T-cell (primary cell): ENCODE measurements at regions not wholly inside any gene's neighbourhood (a gene's known extent, or its start where the extent isn't known, plus 50 kb on each side); places are given as distances from the start of the nearest gene placed in this dataset.

Experiments
- ATAC-seq, 4 experiments: fragments of 200-7000 bp in 3 of 4; fragments of 150-1000 bp in 1 of 4; cut with Tn5 transposase; replicated peaks in 1 of 4; 1 replicate in 3 of 4; 2 replicates in 1 of 4; pipeline ENCODE4 v1.10.0; 2021; ENCODE audit warnings: moderate library complexity in 3 of 4, mild to moderate bottlenecking in 2 of 4, moderate number of reproducible peaks in 1 of 4
- CTCF ChIA-PET, 2 donors: fragments of 300-600 bp; sonication (Branson Sonifier 250); formaldehyde crosslinking; loops; one replicate each; lab custom pipeline; 2022; ENCODE audit warnings: antibody characterized with exemption in 2 of 2; lab: Charles Lee
- POLR2A ChIA-PET, 2 donors: fragments of 300-600 bp; sonication (Branson Sonifier 250); formaldehyde crosslinking; loops; one replicate each; lab custom pipeline; 2022; ENCODE audit warnings: antibody characterized with exemption in 2 of 2; lab: Charles Lee
- DNase-seq, 35 experiments: peaks; one replicate each; pipeline versions ENCODE4 v3.0.0 to v3.0.0-alpha.2; 2013 to 2023
- H3K27ac ChIP-seq: one replicate; pipeline ENCODE4 v1.5.1; 2013; ENCODE audit warnings: low read length
- H3K27me3 ChIP-seq, 2 experiments: replicated peaks in 1 of 2; 1 replicate in 1 of 2; 2 replicates in 1 of 2; pipeline versions ENCODE4 v1.6.1 to v1.7.0; 2013; ENCODE audit warnings: low read length in 1 of 2, mixed read lengths in 1 of 2; ENCODE audit not compliant: control insufficient read depth in 2 of 2, insufficient read depth in 2 of 2; ENCODE audit errors: extremely low read depth in 1 of 2
- H3K36me3 ChIP-seq, 2 donors: 1 replicate in 1 of 2; 2 replicates in 1 of 2; pipeline versions ENCODE4 v1.6.1 to v1.7.0; 2013; ENCODE audit warnings: low read length in 1 of 2; ENCODE audit not compliant: control insufficient read depth in 2 of 2, insufficient read depth in 1 of 2; ENCODE audit errors: extremely low read depth in 1 of 2
- H3K4me1 ChIP-seq, 2 experiments: 1 replicate in 1 of 2; 2 replicates in 1 of 2; pipeline versions ENCODE4 v1.6.1 to v1.7.0; 2013; ENCODE audit warnings: low read length in 2 of 2, mixed read lengths in 1 of 2; ENCODE audit not compliant: insufficient read depth in 2 of 2, control insufficient read depth in 1 of 2; ENCODE audit errors: extremely low read depth in 1 of 2
- H3K4me3 ChIP-seq, 2 donors: 1 replicate in 1 of 2; 2 replicates in 1 of 2; pipeline versions ENCODE4 v1.5.1 to v1.7.0; 2013; ENCODE audit warnings: mild to moderate bottlenecking in 2 of 2, low read length in 1 of 2, moderate library complexity in 1 of 2; ENCODE audit not compliant: control insufficient read depth in 1 of 2; ENCODE audit errors: extremely low read depth in 1 of 2
- H3K9me3 ChIP-seq: 2 replicates; pipeline ENCODE4 v1.7.0; 2013
- H3K27ac Mint-ChIP-seq, 2 donors: one replicate each; pipeline ENCODE4 v1.8.0; 2020 to 2021; ENCODE audit warnings: mild to moderate bottlenecking in 2 of 2, mixed read lengths in 2 of 2
- H3K27me3 Mint-ChIP-seq, 2 donors: one replicate each; pipeline ENCODE4 v1.8.0; 2021 to 2022; ENCODE audit warnings: mixed read lengths in 2 of 2
- H3K36me3 Mint-ChIP-seq: one replicate; pipeline ENCODE4 v1.8.0; 2021; ENCODE audit warnings: mixed read lengths
- H3K4me1 Mint-ChIP-seq, 3 donors: one replicate each; pipeline ENCODE4 v1.8.0; 2020 to 2022; ENCODE audit warnings: mixed read lengths in 3 of 3, mild to moderate bottlenecking in 1 of 3
- H3K4me3 Mint-ChIP-seq, 3 donors: one replicate each; pipeline ENCODE4 v1.8.0; 2020 to 2022; ENCODE audit warnings: mild to moderate bottlenecking in 3 of 3, mixed read lengths in 3 of 3, moderate library complexity in 3 of 3
- H3K9me3 Mint-ChIP-seq, 3 donors: one replicate each; pipeline ENCODE4 v1.8.0; 2020 to 2022; ENCODE audit warnings: mixed read lengths in 3 of 3
- WGBS: methylation state at CpG from one replicate; pipeline ENCODE4 v1.1.5; 2013; ENCODE audit warnings: missing lambda C conversion rate; ENCODE audit not compliant: insufficient coverage; 5-methylcytosine and 5-hydroxymethylcytosine counted together

GRCh38 chr4:57639561-57640382 is 529.6 kb upstream of the IGFBP7 start:
- Mint-ChIP-seq H3K4me1 (no peaks in the 10 kb centered on the region), H3K4me3 (no peak overlapping the region), H3K36me3 (no peaks in the 10 kb centered on the region), H3K27me3 (no peaks in the 10 kb centered on the region), H3K9me3 (peaks cover 0 to 4% (median 0%) of the 10 kb centered on the region in 3 donors), H3K27ac (no peak overlapping the region)
- ChIA-PET POLR2A (interaction anchor here in 1 of 2 donors (0.6 kb wide), 1 partner anchor 51 kb away, joined by 3 read pairs; no protein-coding TSS in a partner anchor), CTCF (no interaction called here)
- no peak for ATAC-seq
- no peak overlapping the region for H3K27ac ChIP-seq
- H3K4me3 ChIP-seq = no peak overlapping the region
- no peaks in the 10 kb centered on the region for H3K36me3 ChIP-seq
- H3K27me3 ChIP-seq = no peaks in the 10 kb centered on the region
- DNase-seq = no peak
- WGBS = 92% methylated on average over 4 of the region's 8 CpGs
- no peaks in the 10 kb centered on the region for H3K9me3 ChIP-seq
- H3K4me1 ChIP-seq = no peaks in the 10 kb centered on the region

DNA sequence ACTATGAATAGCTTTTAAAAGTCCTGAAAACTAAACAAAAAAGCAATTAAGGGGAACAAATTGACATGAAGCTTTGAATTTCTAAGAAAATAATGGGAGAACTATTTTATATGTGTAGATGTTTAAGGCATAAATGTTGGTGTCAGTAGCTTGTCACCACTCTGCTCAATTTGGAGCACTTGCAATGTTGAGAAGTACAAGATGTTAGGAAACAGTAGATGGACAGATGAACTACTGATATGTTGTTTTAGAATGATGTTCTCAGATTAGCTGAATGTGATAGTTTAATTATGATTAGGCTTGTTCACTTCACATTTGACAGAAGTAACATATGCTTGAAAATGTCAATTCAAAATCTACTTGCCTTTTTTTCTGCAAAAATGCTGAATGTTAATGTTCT is 525.7 kb upstream of the IGFBP7 start:
- H3K9me3 Mint-ChIP-seq = peaks cover 8 to 12% (median 8%) of the 10 kb centered on the region in 3 donors
- Histone ChIP-seq H3K4me1 (no peaks in the 10 kb centered on the region), H3K4me3 (no peak overlapping the region), H3K9me3 (no peaks in the 10 kb centered on the region), H3K27me3 (no peaks in the 10 kb centered on the region), H3K36me3 (no peaks in the 10 kb centered on the region), H3K27ac (no peak overlapping the region)
- CTCF ChIA-PET = no interaction called here
- H3K4me3 Mint-ChIP-seq = no peak overlapping the region
- H3K4me1 Mint-ChIP-seq = no peaks in the 10 kb centered on the region
- H3K27ac Mint-ChIP-seq = no peak overlapping the region
- ATAC-seq (no peak), DNase-seq (no peak)
- no peaks in the 10 kb centered on the region for H3K27me3 Mint-ChIP-seq
- H3K36me3 Mint-ChIP-seq = no peaks in the 10 kb centered on the region
- POLR2A ChIA-PET = interaction anchor here in 1 of 2 donors (0.7 kb wide), 1 partner anchor 12 kb away, joined by 3 read pairs; no protein-coding TSS in a partner anchor

- no peaks in the 10 kb centered on the region for H3K36me3 ChIP-seq
- no peaks in the 10 kb centered on the region for H3K9me3 ChIP-seq
- POLR2A ChIA-PET = interaction anchor here in 1 of 2 donors (0.6 kb wide), 1 partner anchor 321 kb away, joined by 5 read pairs; no protein-coding TSS in a partner anchor
- ATAC-seq = no peak
- CTCF ChIA-PET = no interaction called here
- no peak overlapping the region for H3K27ac ChIP-seq
- Mint-ChIP-seq H3K4me3 (no peak overlapping the region), H3K9me3 (peaks cover 8 to 18% (median 8%) of the 10 kb centered on the region in 3 donors), H3K4me1 (no peaks in the 10 kb centered on the region), H3K27ac (no peak overlapping the region), H3K27me3 (no peaks in the 10 kb centered on the region), H3K36me3 (no peaks in the 10 kb centered on the region)
- no peaks in the 10 kb centered on the region for H3K27me3 ChIP-seq
- no peaks in the 10 kb centered on the region for H3K4me1 ChIP-seq
- no CpG with 5 or more reads among the region's 3 CpGs for WGBS
- H3K4me3 ChIP-seq = no peak overlapping the region
- no peak for DNase-seq
Measured at GRCh38 chr4:57633212-57633859, 523.2 kb upstream of the IGFBP7 start.

GRCh38 chr4:57632564-57632963 is 522.4 kb upstream of the IGFBP7 start:
- Mint-ChIP-seq H3K4me1 (no peaks in the 10 kb centered on the region), H3K9me3 (peaks cover 8 to 14% (median 12%) of the 10 kb centered on the region in 3 donors), H3K27ac (no peak overlapping the region), H3K4me3 (no peak overlapping the region), H3K36me3 (no peaks in the 10 kb centered on the region), H3K27me3 (no peaks in the 10 kb centered on the region)
- Histone ChIP-seq H3K27ac (no peak overlapping the region), H3K36me3 (no peaks in the 10 kb centered on the region), H3K27me3 (no peaks in the 10 kb centered on the region), H3K4me3 (no peak overlapping the region), H3K9me3 (no peaks in the 10 kb centered on the region), H3K4me1 (no peaks in the 10 kb centered on the region)
- POLR2A ChIA-PET = interaction anchor here in 1 of 2 donors (0.6 kb wide), 1 partner anchor 320 kb away, joined by 5 read pairs; no protein-coding TSS in a partner anchor
- CTCF ChIA-PET = no interaction called here
- no peak for ATAC-seq
- WGBS = no CpG with 5 or more reads among the region's 2 CpGs
- no peak for DNase-seq

GRCh38 chr4:57631147-57631546 is 521.0 kb upstream of the IGFBP7 start:
- Mint-ChIP-seq H3K36me3 (no peaks in the 10 kb centered on the region), H3K27ac (no peak overlapping the region), H3K27me3 (no peaks in the 10 kb centered on the region), H3K4me3 (no peak overlapping the region), H3K9me3 (peaks cover 8 to 15% (median 14%) of the 10 kb centered on the region in 3 donors), H3K4me1 (no peaks in the 10 kb centered on the region)
- Histone ChIP-seq H3K4me3 (no peak overlapping the region), H3K36me3 (no peaks in the 10 kb centered on the region), H3K4me1 (no peaks in the 10 kb centered on the region), H3K27me3 (no peaks in the 10 kb centered on the region), H3K9me3 (no peaks in the 10 kb centered on the region), H3K27ac (no peak overlapping the region)
- WGBS = 83% methylated on average over 1 of the region's 4 CpGs
- DNase-seq (no peak), ATAC-seq (no peak)
- ChIA-PET POLR2A (no interaction called here), CTCF (no interaction called here)

DNA sequence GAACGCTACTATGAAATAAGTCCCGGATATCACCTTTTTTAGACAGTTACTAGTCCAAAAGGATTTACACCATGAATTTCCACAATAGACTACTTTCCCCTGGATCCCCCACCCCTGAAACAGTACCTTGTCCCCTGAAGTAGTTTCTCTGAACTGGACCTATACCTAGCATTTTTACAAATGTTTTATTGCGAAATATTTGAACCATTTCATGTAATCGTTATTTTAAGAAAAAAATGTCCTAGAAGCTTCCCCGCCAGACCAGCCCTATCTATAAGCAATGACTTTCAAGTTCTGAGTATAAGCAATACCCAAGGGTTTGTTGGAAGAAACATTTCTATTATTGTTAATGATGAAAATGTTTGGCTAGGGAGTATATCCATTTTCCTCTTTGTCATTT is 517.8 kb upstream of the IGFBP7 start:
- H3K36me3 ChIP-seq = no peaks in the 10 kb centered on the region
- Mint-ChIP-seq H3K4me3 (no peak overlapping the region), H3K9me3 (peaks cover 3 to 20% (median 15%) of the 10 kb centered on the region in 3 donors), H3K27me3 (no peaks in the 10 kb centered on the region), H3K36me3 (no peaks in the 10 kb centered on the region), H3K27ac (no peak overlapping the region), H3K4me1 (no peaks in the 10 kb centered on the region)
- DNase-seq (no peak), ATAC-seq (no peak)
- H3K9me3 ChIP-seq = no peaks in the 10 kb centered on the region
- H3K27me3 ChIP-seq = no peaks in the 10 kb centered on the region
- ChIA-PET CTCF (no interaction called here), POLR2A (no interaction called here)
- no peak overlapping the region for H3K27ac ChIP-seq
- no peak overlapping the region for H3K4me3 ChIP-seq
- 100% methylated on average over 2 of the region's 5 CpGs for WGBS
- no peaks in the 10 kb centered on the region for H3K4me1 ChIP-seq
